GM12878 (cell line): ENCODE measurements at regions not wholly inside any gene's neighbourhood (a gene's known extent, or its start where the extent isn't known, plus 50 kb on each side); places are given as distances from the start of the nearest gene placed in this dataset.

Experiments used
- ATAC-seq: fragments of 200-7000 bp; cut with Tn5 transposase; 3 replicates; pipeline ENCODE4 v1.9.1; 2020; ENCODE audit warnings: mild to moderate bottlenecking, moderate library complexity
- BruUV-seq: library from RNA; stranded (reverse); fragments of 400-500 nt; replicated peaks from 2 replicates; lab custom pipeline; 2021; lab: Mats Ljungman, UMichigan
- CTCF ChIA-PET: fragments of 300-600 bp; sonication (Branson Sonifier 250); formaldehyde crosslinking; extraction: SDS; loops from one replicate; lab custom pipeline; 2021; ENCODE audit warnings: inconsistent platforms; lab: Yijun Ruan, JAX
- POLR2A ChIA-PET: fragments of 350-600 bp; formaldehyde crosslinking; extraction: SDS; loops from one replicate; lab custom pipeline; 2021; ENCODE audit warnings: inconsistent platforms; lab: Charles Lee
- RAD21 ChIA-PET: fragments of 300-600 bp; sonication (Branson Sonifier 250); formaldehyde crosslinking; loops from one replicate; lab custom pipeline; 2023; ENCODE audit warnings: antibody characterized with exemption; ENCODE audit not compliant: unreplicated experiment; lab: Charles Lee
- SMC1A ChIA-PET: fragments of 300-600 bp; sonication (Branson Sonifier 250); formaldehyde crosslinking; loops from one replicate; lab custom pipeline; 2023; ENCODE audit not compliant: unreplicated experiment, uncharacterized antibody; lab: Charles Lee
- DNase-seq: peaks from one replicate; pipeline ENCODE4 v3.0.0-alpha.2; 2011; ENCODE audit warnings: low read depth, low spot score
- FAIRE-seq: peaks from 3 replicates; lab custom pipeline; 2011; peaks lifted over from hg19 to GRCh38; lab: Jason Lieb, UNC
- H2AFZ ChIP-seq: 2 replicates; pipeline ENCODE4 v1.6.0; 2011; ENCODE audit warnings: low read depth, low read length, control low read depth; ENCODE audit not compliant: control insufficient read depth
- H3K27ac ChIP-seq: 2 replicates; pipeline ENCODE4 v1.5.1; 2011; ENCODE audit warnings: control low read depth; ENCODE audit not compliant: control insufficient read depth, insufficient read depth
- H3K27me3 ChIP-seq, 2 experiments: replicated peaks in 1 of 2; 2 replicates each; pipeline versions ENCODE4 v1.6.0 to v1.6.1; 2011; ENCODE audit warnings: low read length in 1 of 2; ENCODE audit not compliant: control insufficient read depth in 2 of 2, insufficient read depth in 2 of 2
- H3K36me3 ChIP-seq, 2 experiments: 2 replicates each; pipeline ENCODE4 v1.5.1; 2011; ENCODE audit warnings: low read length in 1 of 2; ENCODE audit not compliant: control insufficient read depth in 2 of 2, insufficient read depth in 2 of 2
- H3K4me1 ChIP-seq: 2 replicates; pipeline ENCODE4 v1.6.1; 2011; ENCODE audit warnings: mild to moderate bottlenecking, low read length, moderate library complexity, mixed read lengths; ENCODE audit not compliant: control insufficient read depth, insufficient read depth
- H3K4me2 ChIP-seq: 2 replicates; pipeline ENCODE4 v1.6.0; 2011; ENCODE audit warnings: control low read depth; ENCODE audit not compliant: control insufficient read depth, insufficient read depth
- H3K4me3 ChIP-seq: fragments of 200-600 bp; sonication (generic); 2 replicates; pipeline ENCODE4 v1.5.1; 2016
- H3K79me2 ChIP-seq: 2 replicates; pipeline ENCODE4 v1.6.0; 2011; ENCODE audit warnings: low read length; ENCODE audit not compliant: control insufficient read depth, insufficient read depth
- H3K9ac ChIP-seq: 2 replicates; pipeline ENCODE4 v1.8.0; 2011; ENCODE audit warnings: low read length, control low read depth, mixed read lengths; ENCODE audit not compliant: control insufficient read depth, insufficient read depth
- H3K9me3 ChIP-seq: replicated peaks from 3 replicates; pipeline ENCODE4 v1.5.1; 2011; ENCODE audit warnings: mild to moderate bottlenecking, low read length; ENCODE audit not compliant: control insufficient read depth, insufficient read depth
- H4K20me1 ChIP-seq: 2 replicates; pipeline ENCODE4 v1.6.0; 2011; ENCODE audit not compliant: control insufficient read depth, insufficient read depth
- ATF7 ChIP-seq: fragments of 450-650 bp; IDR thresholded peaks from 2 replicates; pipeline ENCODE4 v1.6.1; 2016; ENCODE audit warnings: low read depth, mild to moderate bottlenecking
- CBX5 ChIP-seq: sonication (generic); IDR thresholded peaks from 2 replicates; pipeline ENCODE4 v1.6.1; 2016; ENCODE audit warnings: low read depth, moderate library complexity, mild to moderate bottlenecking, inconsistent platforms
- GATAD2B ChIP-seq: fragments of 450-650 bp; conservative IDR thresholded peaks from 2 replicates; pipeline ENCODE4 v1.6.1; 2017; ENCODE audit warnings: low read depth, mild to moderate bottlenecking, moderate library complexity
- NFIC ChIP-seq: IDR thresholded peaks from 2 replicates; pipeline ENCODE4 v1.6.1; 2012; ENCODE audit warnings: low read depth, mild to moderate bottlenecking, inconsistent platforms, low read length, moderate library complexity
- PAX8 ChIP-seq: fragments of 450-650 bp; IDR thresholded peaks from 2 replicates; pipeline ENCODE4 v1.6.1; 2017; ENCODE audit warnings: mild to moderate bottlenecking, moderate library complexity
- SIN3A ChIP-seq: IDR thresholded peaks from 2 replicates; pipeline ENCODE4 v1.6.1; 2012; ENCODE audit warnings: low read depth, low read length, improper control_type of control experiment
- SMAD5 ChIP-seq: IDR thresholded peaks from 2 replicates; pipeline ENCODE4 v1.6.1; 2016; ENCODE audit warnings: antibody characterized with exemption, low read depth
- WGBS: methylation state at CpG from one replicate; pipeline ENCODE4 v1.1.6; 2016; ENCODE audit warnings: low lambda C conversion rate; ENCODE audit not compliant: insufficient replicate concordance, insufficient coverage; ENCODE audit errors: missing lambda C conversion rate; 5-methylcytosine and 5-hydroxymethylcytosine counted together
- in situ Hi-C: fragments of 300-500 bp; cut with MboI; formaldehyde crosslinking; loops from 9 replicates; pipeline ENCODE4 v1.14.3; 2018; ENCODE audit warnings: mixed read lengths
- intact Hi-C: fragments of 100-400 bp; cut with micrococcal nuclease; formaldehyde crosslinking; loops from one replicate; pipeline ENCODE4 v1.14.2; 2022; ENCODE audit not compliant: unreplicated experiment
- TF ChIP-seq, protein P1 (sequence below): fragments of 450-650 bp; IDR thresholded peaks from 2 replicates; pipeline ENCODE4 v1.6.1; 2017; ENCODE audit warnings: antibody characterized with exemption, mild to moderate bottlenecking, moderate library complexity

- BruUV-seq = no TSS peak
- no peak for DNase-seq
- ATAC-seq = no peak
- ChIA-PET SMC1A (no interaction called here), POLR2A (interaction anchor here (0.5 kb wide), 1 partner anchor 8 kb away, joined by 4 read pairs; no protein-coding TSS in a partner anchor), RAD21 (no interaction called here), CTCF (interaction anchor here (0.9 kb wide), 1 partner anchor 10 kb away, joined by 3 read pairs; no protein-coding TSS in a partner anchor)
- no peaks in the 10 kb centered on the region for H3K79me2 ChIP-seq
- in situ Hi-C loops (no loop called here), intact Hi-C loops (no loop called here)
- H3K4me1 ChIP-seq = peaks cover 3% of the 10 kb centered on the region
- no peak overlapping the region for H3K4me2 ChIP-seq
- no peak for TF ChIP-seq PAX8
- TF ChIP-seq, protein P1, sequence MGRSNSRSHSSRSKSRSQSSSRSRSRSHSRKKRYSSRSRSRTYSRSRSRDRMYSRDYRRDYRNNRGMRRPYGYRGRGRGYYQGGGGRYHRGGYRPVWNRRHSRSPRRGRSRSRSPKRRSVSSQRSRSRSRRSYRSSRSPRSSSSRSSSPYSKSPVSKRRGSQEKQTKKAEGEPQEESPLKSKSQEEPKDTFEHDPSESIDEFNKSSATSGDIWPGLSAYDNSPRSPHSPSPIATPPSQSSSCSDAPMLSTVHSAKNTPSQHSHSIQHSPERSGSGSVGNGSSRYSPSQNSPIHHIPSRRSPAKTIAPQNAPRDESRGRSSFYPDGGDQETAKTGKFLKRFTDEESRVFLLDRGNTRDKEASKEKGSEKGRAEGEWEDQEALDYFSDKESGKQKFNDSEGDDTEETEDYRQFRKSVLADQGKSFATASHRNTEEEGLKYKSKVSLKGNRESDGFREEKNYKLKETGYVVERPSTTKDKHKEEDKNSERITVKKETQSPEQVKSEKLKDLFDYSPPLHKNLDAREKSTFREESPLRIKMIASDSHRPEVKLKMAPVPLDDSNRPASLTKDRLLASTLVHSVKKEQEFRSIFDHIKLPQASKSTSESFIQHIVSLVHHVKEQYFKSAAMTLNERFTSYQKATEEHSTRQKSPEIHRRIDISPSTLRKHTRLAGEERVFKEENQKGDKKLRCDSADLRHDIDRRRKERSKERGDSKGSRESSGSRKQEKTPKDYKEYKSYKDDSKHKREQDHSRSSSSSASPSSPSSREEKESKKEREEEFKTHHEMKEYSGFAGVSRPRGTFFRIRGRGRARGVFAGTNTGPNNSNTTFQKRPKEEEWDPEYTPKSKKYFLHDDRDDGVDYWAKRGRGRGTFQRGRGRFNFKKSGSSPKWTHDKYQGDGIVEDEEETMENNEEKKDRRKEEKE = no peak
- TF ChIP-seq SMAD5 = no peak
- no peak for TF ChIP-seq NFIC
- no peak for TF ChIP-seq SIN3A
- no peak for TF ChIP-seq GATAD2B
- TF ChIP-seq ATF7 = no peak
- no peak for TF ChIP-seq CBX5
- 30% methylated on average over 3 of the region's 3 CpGs for WGBS
- H3K9ac ChIP-seq = no peak overlapping the region
- no peak overlapping the region for H3K4me3 ChIP-seq
- H3K36me3 ChIP-seq = no peaks in the 10 kb centered on the region; a peak in 1 of 4 replicates
- no peaks in the 10 kb centered on the region for H3K27me3 ChIP-seq
- H4K20me1 ChIP-seq = no peaks in the 10 kb centered on the region
- no peaks in the 10 kb centered on the region; the same call in 1 of the 3 replicates for H3K9me3 ChIP-seq
- H3K27ac ChIP-seq = no peak overlapping the region
- no peak overlapping the region for H2AFZ ChIP-seq
- no peak for FAIRE-seq
These were observed 221.9 kb downstream of the SLC38A4 start for GRCh38 chr12:46603776-46604456.
